Posterior cingulate gyrus (tissue), 11 donors: ENCODE measurements at regions not wholly inside any gene's neighbourhood (a gene's known extent, or its start where the extent isn't known, plus 50 kb on each side); places are given as distances from the start of the nearest gene placed in this dataset.

Source experiments
- DNase-seq, 10 donors: peaks; one replicate each; pipeline versions ENCODE4 v3.0.0 to v3.0.0-alpha.2; 2020 to 2021; ENCODE audit warnings: mixed read lengths in 3 of 10
- intact Hi-C: fragments of 100-400 bp; cut with DNase I; formaldehyde crosslinking; loops from one replicate; pipeline ENCODE4 v1.15.1; 2023

DNA sequence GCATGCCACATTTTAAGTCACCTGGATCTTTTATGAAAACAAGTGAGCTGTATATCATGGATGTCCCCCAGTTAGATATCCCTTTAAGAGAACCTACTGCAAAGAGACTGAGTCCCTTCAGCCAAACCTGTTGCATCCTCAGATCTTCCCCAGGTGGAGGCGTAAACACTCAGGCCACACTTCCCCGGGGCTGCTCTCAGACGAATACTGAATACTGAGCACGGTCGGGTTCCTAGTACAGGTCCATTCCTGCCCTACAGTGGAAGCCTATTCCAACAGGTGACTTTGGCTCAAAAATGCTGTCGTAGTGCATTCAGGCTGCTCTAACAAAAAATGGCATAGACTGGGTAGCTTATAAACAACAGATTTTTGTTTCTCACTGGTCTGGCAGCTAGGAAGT, 320.2 kb upstream of the CLNK start:
- intact Hi-C loops: no loop called here
- DNase-seq: no peak

DNA sequence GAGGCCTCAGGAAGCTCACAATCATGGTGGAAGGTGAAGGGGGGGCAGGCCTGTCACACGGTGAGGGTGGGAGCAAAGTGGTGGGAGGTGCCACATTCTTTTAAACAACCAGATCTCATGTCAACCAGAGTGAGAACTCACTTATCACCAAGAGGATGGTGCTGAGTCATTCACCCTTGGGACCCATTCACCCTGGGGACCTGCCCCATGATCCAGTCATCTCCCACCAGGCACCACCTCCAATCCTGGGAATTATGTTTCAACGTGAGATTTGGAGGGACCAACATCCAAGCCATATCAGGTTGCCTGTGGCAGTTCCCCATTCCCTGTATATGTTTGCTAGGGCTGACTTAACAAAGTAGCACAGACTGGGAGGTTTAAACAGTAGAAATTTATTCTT, 318.4 kb upstream of the CLNK start:
- DNase-seq: no peak
- intact Hi-C loops: no loop called here

DNA sequence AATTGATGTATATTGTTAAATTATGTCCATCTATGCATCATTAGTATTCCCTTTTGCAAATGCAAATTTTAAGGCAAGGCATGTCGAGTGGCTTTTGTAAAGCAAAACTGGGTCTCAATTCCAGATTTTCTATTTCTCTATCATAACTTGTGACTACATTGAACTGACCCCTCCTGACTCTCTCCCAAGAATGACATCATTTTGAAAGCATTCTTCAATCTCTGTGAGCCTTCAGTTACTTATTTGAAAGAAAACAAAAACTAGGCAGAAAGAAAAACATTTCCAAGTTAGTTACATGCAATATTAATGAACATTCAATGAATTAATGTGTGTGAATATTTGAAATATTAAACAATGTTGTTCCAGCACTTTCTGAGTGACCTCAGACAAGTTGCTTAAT, 314.3 kb upstream of the CLNK start:
- intact Hi-C loops: no loop called here
- DNase-seq: no peak

DNA sequence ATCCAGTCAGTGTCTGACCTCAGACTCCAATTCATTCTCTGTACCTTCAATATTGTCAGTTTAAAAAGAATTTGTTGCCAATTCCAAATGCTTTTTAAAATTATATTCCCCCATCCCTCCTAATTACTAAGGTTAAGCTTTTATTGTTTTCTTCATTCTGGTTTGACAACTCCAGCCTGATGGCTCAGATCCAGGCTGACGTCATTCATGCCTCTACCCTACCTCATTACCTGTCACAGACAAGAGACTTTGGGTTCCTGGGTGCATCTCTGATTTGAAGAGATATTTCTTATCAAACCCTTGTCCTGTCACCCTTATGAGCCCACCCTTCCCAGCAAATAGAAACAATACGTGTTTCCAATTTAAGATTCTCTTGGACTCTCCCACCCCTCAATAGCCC, 300.2 kb upstream of the CLNK start:
- intact Hi-C loops: no loop called here
- no peak for DNase-seq

DNA sequence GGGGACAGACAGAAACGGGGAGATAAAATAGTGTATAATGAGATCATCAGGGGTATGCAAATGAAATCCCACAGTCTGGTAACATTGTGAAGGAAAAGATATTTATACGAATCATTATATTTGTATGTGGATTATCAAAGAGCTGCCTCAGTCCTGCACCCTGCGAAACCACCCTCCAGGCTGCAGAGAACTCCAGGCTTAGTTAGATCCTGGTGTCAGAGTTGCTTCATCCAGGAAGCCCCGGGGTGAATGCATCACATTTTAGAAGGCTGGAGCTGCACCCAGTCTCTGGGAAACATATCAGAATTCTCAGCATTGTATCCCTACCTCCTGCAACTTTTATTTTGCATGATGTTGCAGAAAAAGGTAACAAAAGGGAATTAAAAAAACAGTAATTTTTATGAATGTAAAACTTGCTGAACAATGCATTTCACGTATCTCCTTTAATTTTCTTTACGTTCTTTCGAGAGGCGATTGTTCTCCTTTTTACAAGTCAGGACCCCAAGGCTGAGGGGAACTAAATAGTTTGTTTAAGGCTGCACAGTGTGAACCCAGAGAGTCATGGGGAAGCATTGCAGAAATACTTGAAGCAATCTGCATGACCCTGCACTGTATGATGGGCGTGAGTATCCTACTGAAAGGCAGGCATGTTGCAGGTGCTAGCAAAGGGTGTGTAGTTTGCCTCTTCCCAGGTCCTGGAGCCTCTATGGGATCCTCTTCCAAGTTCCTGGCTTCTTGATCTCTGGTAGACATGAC, 299.5 kb upstream of the CLNK start:
- intact Hi-C loops: no loop called here

DNA sequence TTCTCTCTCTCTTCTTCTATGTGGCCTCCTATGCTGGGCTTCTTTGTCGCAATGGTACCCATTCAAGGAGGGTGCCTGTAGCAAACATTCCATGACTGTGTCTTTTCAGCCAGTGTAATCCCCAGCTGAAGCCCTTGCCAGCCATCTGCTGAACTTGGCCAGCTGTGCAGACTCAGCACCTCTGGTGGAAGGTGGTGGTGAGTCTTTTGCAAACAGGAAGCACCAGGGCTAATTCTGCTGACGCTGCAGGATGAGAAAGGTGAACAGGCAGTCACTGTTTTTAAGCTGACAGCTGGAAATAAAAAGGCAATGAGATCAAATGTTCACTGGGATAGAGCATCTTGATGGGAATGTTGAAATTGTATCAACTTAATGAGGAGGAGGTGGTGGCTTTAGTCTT, 298.7 kb upstream of the CLNK start:
- intact Hi-C loops: no loop called here
- DNase-seq: no peak

More for the DNA sequence above, 299.5 kb upstream of the CLNK start:
- no peak for DNase-seq

DNA sequence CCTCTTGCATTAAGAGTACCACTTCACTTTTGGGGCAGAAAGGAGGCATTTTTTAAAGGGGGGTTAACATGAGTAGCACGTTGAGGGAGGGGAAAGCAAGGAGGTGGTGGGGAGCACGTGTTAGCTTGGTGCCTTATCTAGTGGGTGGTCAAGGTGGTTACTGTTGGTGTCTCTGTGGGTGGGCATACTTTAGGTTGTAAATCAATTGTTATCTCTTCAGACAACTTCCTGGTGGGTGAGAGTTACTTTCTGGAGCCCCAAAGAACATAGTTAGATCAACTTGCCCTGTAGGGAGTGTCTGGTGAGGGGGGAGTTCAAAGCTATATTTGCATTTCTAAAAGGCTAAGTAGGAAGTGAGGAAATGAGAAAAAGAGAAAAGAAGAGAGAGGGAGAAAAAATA, 297.7 kb upstream of the CLNK start:
- intact Hi-C loops: no loop called here
- no peak for DNase-seq

DNA sequence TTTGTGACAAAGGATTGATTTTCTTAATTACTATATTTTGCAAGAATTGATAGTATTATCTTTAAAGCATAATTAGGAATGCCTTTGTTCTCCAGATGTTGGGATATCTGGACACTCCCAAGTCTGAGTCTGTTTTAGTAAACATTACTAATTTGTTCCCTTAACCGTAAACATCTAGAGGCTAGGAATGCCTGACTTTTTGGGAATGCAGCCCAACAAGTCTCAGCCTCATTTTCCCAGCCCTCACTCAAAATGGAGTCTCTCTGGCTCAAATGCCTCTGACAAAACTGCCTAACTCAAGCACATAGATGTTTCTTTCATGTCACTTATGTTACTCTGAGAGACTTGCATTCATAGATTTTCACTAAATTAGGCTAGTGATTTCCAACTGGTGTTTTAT, 297.0 kb upstream of the CLNK start:
- intact Hi-C loops: no loop called here
- no peak for DNase-seq

DNA sequence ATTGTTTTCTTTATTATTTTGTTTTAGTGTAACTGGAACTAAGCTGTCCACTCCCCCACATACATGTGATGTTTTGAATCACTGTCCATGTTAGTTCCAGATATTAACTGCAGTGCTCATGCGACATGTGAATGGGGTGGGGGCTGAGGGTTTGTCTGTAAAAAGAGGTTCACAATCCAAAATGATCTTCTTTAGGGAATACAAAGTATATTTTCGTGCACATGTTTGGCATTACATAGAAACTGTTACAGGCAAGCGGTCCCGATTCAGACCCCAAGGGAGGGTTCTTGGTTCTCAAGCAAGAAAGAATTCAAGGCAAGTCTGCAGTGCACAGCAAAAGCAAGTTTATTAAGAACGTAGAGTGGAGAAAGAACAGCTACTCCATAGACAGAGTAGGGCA, 296.5 kb upstream of the CLNK start:
- intact Hi-C loops: no loop called here
- no peak for DNase-seq

DNA sequence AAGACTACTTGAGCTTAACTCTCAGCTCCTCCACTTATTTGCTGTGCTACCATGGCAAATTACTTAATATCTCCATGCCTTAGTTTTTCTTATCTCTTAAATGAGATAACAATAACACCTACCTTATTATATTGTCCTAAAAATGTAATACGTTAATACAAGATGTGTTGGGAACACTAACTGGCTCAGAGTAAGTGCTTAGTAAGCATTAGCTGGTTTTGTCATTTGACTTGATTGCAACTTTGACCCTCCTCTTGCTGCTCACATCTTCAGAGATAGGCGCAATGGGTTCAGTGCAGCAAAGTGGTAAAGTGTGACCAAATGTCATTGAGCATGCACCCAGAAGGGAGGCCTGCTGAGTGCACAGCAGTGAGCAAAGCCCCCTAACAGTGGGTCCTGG, 294.5 kb upstream of the CLNK start:
- intact Hi-C loops: no loop called here
- DNase-seq: no peak

DNA sequence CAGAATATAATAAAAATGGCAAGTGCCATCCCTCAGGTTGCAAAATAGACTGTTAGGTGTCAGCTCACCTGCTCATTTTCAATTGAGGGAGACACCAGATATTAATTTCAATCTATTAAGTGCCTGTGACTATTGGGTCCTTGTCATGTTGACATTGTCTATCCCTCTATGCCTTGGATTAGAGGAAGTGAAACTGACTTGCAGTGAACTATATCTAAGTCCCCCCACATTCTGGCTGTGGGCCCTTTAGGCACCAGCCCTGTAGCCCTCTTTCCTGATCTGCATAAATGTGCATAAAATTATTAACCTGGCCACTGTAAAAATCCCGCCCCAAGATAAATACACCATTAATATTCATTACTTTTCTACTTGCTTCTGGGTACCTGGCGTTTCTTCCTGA, 293.0 kb upstream of the CLNK start:
- no peak for DNase-seq
- intact Hi-C loops: no loop called here

DNA sequence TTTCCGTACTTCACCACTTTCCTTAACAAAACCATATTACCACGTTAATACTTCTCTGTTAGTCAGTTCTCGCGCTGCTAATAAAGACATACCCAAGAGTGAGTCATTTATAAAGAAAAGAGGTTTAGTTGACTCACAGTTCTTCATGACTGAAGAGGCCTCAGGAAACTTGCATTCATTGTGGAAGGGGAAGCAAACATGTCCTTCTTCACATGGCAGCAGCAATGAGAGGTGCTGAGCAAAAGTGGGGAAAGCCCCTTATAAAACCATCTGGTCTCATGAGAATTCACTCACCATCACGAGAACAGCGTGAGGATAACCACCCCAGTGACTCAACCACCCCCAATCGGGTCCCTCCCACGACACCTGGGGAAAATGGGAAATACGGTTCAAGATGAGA, 289.8 kb upstream of the CLNK start:
- intact Hi-C loops: no loop called here
- DNase-seq: no peak

DNA sequence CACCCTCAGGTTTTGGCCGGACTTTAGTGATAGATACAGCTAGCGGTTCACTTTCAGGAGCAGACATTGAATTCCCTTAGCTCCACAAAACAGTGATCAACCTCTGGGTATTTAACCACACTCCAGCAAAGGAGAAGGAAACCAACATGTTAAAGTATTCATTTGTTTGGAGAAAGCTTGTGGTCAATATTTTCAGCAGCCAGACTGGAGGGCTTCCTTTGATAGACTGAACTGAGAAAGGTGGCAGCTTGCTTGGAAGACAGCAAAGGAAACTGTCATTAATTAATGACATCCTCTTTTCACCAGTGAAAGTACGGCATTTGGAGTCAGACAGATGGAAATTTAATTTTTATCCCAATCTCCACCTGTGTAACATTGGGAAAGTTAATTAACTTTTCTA, 289.1 kb upstream of the CLNK start:
- no peak for DNase-seq
- intact Hi-C loops: no loop called here

DNA sequence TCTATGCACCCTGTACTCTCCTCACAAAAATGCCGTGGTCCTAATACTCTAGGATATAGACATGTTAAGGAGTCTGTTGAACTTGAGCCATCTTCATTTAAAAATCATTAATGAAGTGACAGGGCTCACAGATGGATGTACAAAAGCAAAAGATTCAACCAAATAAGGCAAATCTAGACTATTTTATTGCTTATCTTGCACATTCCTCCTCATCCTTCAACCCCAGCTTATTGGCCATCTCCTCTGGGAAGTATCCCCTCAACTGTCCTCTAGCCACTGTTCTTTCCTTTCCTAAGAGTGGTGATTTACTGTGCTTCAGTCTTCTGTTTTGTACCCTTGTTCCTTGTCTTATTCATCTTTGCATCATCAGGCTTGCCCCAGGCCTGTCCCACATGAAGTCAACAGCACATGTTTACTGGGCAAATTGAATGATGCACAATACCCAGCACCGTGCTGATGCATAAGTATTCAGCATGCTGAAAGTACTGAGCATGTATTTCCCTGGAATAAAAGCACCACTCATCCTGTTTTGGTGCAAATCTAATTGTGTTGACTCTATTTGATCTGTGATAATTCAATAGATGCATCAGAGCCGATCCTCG, 287.3 kb upstream of the CLNK start:
- no peak for DNase-seq
- intact Hi-C loops: no loop called here

DNA sequence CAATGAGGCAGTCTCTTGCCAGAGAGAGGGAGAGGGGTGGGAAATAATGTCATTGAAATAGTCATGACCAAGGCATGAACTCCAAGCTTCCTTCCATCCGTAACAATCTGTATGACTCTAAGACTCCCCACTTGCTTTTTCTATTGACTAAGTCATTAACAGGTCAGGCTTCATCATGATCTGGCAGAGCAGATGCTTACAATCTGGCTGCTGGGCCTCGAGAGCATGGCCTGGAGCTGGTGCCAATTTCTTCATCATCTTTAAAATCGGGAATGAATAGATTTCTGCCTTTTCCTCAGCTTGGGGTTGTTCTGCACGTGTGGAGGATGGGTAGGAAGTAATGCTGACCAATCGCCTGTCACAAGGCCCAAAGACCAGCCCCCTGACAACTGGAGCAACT, 280.6 kb upstream of the CLNK start:
- intact Hi-C loops: no loop called here
- no peak for DNase-seq

DNA sequence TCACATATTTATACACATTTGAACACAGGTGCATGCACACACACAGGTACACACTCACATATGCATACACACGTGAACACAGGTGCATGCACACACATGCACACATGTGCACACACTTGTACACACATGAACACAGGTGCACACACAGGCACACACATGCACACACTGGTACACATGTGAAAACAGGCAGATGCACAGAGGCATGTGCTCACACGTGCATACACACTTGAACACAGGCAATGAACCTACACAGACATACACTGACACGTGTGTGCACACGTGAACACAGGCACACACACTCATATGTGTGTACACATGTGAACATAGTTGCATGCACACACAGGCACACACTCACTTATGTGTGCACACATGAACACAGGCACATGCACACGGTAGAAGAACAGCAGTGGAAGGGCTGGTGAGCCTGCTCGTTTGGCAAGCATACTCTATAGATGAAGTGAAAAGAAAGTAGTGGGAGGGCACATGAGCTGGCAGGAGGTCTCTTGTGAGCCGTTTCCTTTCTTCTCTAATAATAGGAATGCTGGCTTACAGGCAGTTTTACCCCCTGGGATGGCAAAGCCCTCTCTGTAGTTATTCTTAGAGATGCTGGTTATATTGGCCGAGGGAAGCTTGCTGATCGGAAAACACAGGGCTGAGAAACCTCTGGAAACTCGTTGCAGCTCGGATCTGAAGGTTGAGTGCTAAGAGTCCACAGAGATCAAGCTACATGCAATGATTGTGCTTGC, 279.6 kb upstream of the CLNK start:
- intact Hi-C loops: no loop called here

DNA sequence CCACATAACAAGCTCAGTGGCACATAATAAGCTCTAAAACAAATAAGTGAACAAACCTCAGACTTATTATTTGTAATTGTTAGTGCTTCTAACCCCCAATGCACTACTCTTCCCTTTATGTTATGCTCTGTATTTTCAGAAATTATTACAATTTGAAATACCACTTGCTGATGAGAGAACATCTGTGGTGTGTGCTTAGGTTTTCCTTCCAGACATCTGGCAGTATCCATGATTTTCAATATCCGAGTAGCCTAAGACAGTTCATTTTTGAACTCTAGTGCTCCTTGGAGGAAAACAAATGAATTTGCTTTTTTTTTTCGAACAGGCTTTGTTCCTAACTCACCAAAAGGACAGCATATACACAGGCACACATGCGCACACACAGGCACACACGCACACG, 278.7 kb upstream of the CLNK start:
- no peak for DNase-seq
- intact Hi-C loops: no loop called here

More for the DNA sequence above, 279.6 kb upstream of the CLNK start:
- DNase-seq: no peak

DNA sequence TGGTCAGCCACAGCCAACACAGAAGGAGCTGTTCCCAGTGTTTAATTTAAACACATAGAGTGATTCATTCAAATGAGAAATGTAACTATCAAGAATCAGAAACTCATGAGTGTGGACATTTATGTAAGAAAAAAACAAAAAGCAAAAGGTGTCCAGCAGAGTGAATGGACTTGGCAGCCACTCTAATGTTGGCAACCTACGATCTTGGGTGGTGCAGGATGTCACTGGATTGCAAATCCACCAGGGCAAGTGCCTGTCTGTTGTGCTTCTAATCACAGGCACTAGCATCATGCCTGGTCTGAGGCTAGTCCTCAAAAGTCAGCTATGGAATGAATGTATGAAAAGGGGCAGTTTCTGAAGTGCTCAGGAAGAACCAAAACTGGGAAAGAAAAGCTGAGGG, 277.7 kb upstream of the CLNK start:
- no peak for DNase-seq
- intact Hi-C loops: no loop called here

DNA sequence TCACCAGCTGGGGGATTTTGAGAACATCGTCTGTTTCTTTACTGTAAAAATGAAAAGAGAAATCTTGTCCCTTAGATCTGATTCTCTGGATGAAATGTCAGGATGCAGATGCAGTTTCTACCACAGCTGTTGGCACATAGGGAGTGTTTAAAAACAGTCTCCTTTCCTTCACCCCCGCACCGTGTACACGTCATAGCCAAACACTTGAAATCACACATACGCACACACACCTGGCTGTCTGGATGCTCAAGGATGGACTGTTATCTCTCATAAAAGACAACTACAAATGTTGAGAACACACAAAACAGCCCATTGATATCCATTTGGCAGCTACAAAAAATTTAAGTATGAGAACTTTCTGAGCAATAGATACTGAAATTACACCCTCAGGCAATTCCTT, 275.8 kb upstream of the CLNK start:
- intact Hi-C loops: no loop called here
- no peak for DNase-seq

DNA sequence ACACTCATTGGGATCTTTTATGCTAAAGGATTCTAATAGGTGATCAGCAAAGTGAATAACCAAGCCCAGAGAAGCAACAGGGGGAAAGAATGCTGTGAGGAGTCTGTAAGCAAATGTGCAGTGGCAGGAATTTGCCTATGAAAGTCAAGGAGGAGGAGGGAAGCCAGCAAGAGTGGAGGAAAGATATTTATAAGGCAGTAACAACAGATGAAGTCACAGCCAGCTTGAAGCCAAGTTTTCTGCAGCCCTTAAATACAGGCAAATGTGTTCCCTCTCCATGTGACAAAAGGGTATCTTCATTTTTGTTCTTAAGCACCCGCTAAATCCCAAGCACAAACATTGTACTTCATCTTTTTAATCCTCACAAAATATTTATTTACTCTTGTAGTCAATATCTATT, 275.0 kb upstream of the CLNK start:
- intact Hi-C loops: no loop called here
- DNase-seq: no peak

DNA sequence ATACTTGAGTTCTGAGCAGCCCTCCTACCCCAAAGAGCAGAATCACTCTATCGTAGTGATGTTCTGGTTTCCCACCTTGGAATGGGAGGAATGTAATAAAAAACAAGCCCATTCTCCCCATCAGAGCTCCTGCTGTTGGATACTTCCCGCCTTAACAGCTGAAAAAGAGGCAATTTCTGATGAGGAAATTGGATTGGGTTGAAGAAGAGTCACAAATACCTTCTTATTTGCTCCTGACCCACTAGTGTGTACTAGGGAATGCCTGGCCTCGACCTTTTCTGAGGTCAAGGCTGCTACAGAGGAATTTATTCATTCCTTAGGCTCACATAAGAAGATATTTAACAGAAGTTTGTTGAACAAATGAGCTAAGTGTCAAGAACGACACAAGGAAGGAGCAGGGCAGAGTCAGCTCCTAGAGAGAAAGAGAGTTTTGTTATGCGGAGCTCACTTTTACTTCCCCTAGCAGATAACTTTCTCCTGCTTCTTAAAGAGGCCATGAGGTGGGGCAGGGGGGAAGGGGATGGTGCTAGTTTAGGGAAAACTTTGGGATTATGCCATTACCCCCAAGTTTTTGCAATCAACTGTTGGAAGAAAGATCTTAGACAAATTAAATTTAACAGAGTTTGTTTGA, 273.8 kb upstream of the CLNK start:
- no peak for DNase-seq
- intact Hi-C loops: no loop called here

DNA sequence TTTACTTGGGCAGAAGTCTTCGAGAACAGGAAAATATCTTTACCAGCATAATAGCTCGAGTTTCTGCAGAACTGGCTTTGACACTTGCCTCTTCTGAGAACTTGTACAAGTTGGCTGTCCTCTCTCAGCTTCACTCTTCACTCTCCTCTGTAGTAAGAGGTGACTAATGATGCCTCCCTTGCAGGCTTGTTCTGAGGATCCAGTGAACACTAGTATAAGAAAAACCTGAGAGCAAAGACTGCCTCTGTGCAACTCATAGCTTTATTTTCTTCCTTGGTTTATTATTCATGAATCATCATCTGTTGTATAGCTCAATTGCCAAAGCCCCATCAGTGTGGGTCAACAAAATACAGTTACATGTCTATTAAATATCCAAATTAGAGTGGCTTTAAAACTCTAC, 266.7 kb upstream of the CLNK start:
- intact Hi-C loops: no loop called here
- DNase-seq: no peak
